Esophagus squamous epithelium (tissue), 5 donors: ENCODE measurements at regions not wholly inside any gene's neighbourhood (a gene's known extent, or its start where the extent isn't known, plus 50 kb on each side); places are given as distances from the start of the nearest gene placed in this dataset.

Experiments
- DNase-seq: peaks from one replicate; lab custom pipeline; 2025; lab: John Stamatoyannopoulos, UW
- H3K27ac ChIP-seq, 4 donors: fragments of 200-600 bp; sonication (generic); one replicate each; pipeline ENCODE4 v1.5.1; 2016 to 2019; ENCODE audit warnings: mild to moderate bottlenecking in 1 of 4
- H3K27me3 ChIP-seq, 4 donors: fragments of 200-600 bp; sonication (generic); 1 replicate in 3 of 4; 2 replicates in 1 of 4; pipeline versions ENCODE4 v1.5.1 to v1.6.0; 2017 to 2021; ENCODE audit warnings: antibody characterized with exemption in 1 of 4
- H3K36me3 ChIP-seq, 3 donors: fragments of 200-600 bp; sonication (generic); one replicate each; pipeline ENCODE4 v1.5.1; 2016 to 2019
- H3K4me1 ChIP-seq, 3 donors: fragments of 200-600 bp; sonication (generic); one replicate each; pipeline ENCODE4 v1.5.1; 2017 to 2019
- H3K4me3 ChIP-seq, 4 donors: fragments of 200-600 bp; sonication (generic); 1 replicate in 3 of 4; 2 replicates in 1 of 4; pipeline ENCODE4 v1.5.1; 2016 to 2019; ENCODE audit warnings: mild to moderate bottlenecking in 2 of 4, moderate library complexity in 1 of 4
- H3K9me3 ChIP-seq, 3 donors: fragments of 200-600 bp; sonication (generic); one replicate each; pipeline ENCODE4 v1.5.1; 2016 to 2019
- POLR2A ChIP-seq, 4 donors: fragments of 450-650 bp; IDR thresholded peaks; one replicate each; pipeline ENCODE4 v1.6.1; 2017; ENCODE audit warnings: antibody characterized with exemption in 4 of 4, mild to moderate bottlenecking in 4 of 4, moderate library complexity in 3 of 4
- WGBS, 2 donors: methylation state at CpG; one replicate each; pipeline ENCODE4 v1.1.5; 2018; 5-methylcytosine and 5-hydroxymethylcytosine counted together
- intact Hi-C: fragments of 100-400 bp; cut with DNase I; formaldehyde crosslinking; loops from one replicate; pipeline ENCODE4 v1.15.0; 2022
- TF ChIP-seq, protein P1 (sequence below), 6 experiments: fragments of 450-650 bp in 4 of 6; fragments of 200-600 bp in 2 of 6; sonication (generic) in 2 of 6; IDR thresholded peaks; one replicate each; pipeline ENCODE4 v1.5.1; 2016 to 2019; ENCODE audit warnings: antibody characterized with exemption in 6 of 6, mild to moderate bottlenecking in 4 of 6, moderate library complexity in 4 of 6
- donor health status: DM: yes; HTN: yes; CAD: no.

- WGBS, 2 donors: 30 to 45% methylated on average over 2 of the region's 2 CpGs
- Histone ChIP-seq H3K9me3 (peaks cover 0 to 12% (median 0%) of the 10 kb centered on the region in 3 donors), H3K4me1 (no peaks in the 10 kb centered on the region), H3K4me3 (no peak overlapping the region), H3K36me3 (no peaks in the 10 kb centered on the region), H3K27ac (no peak overlapping the region), H3K27me3 (no peaks in the 10 kb centered on the region)
- no peak for TF ChIP-seq POLR2A (IDR thresholded peaks at IDR 0.05)
- TF ChIP-seq, protein P1, sequence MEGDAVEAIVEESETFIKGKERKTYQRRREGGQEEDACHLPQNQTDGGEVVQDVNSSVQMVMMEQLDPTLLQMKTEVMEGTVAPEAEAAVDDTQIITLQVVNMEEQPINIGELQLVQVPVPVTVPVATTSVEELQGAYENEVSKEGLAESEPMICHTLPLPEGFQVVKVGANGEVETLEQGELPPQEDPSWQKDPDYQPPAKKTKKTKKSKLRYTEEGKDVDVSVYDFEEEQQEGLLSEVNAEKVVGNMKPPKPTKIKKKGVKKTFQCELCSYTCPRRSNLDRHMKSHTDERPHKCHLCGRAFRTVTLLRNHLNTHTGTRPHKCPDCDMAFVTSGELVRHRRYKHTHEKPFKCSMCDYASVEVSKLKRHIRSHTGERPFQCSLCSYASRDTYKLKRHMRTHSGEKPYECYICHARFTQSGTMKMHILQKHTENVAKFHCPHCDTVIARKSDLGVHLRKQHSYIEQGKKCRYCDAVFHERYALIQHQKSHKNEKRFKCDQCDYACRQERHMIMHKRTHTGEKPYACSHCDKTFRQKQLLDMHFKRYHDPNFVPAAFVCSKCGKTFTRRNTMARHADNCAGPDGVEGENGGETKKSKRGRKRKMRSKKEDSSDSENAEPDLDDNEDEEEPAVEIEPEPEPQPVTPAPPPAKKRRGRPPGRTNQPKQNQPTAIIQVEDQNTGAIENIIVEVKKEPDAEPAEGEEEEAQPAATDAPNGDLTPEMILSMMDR (IDR thresholded peaks at IDR 0.05): no peak
- DNase-seq: no peak
- intact Hi-C loops: no loop called here
These were observed 264.7 kb upstream of the ZRANB2 start for GRCh38 chr1:71345491-71345890.

- no peak overlapping the region for H3K27ac ChIP-seq
- no peak overlapping the region for H3K4me3 ChIP-seq
- no peaks in the 10 kb centered on the region for H3K27me3 ChIP-seq
- 49 to 53% methylated on average over 3 of the region's 3 CpGs for WGBS, 2 donors
- no peak for TF ChIP-seq POLR2A (IDR thresholded peaks at IDR 0.05)
- TF ChIP-seq, protein P1 (IDR thresholded peaks at IDR 0.05): no peak
- peaks cover 0 to 28% (median 0%) of the 10 kb centered on the region in 3 donors for H3K9me3 ChIP-seq
- H3K4me1 ChIP-seq: no peaks in the 10 kb centered on the region
- DNase-seq: no peak
- intact Hi-C loops: no loop called here
- no peaks in the 10 kb centered on the region for H3K36me3 ChIP-seq
These were observed 263.0 kb upstream of the ZRANB2 start for GRCh38 chr1:71343686-71344416.

GRCh38 chr1:71339238-71339637, 258.4 kb upstream of the ZRANB2 start:
- DNase-seq: no peak
- no peaks in the 10 kb centered on the region for H3K36me3 ChIP-seq
- H3K27me3 ChIP-seq: no peaks in the 10 kb centered on the region
- intact Hi-C loops: no loop called here
- no peak overlapping the region for H3K27ac ChIP-seq
- no peak overlapping the region for H3K4me3 ChIP-seq
- TF ChIP-seq POLR2A (IDR thresholded peaks at IDR 0.05): no peak
- TF ChIP-seq, protein P1 (IDR thresholded peaks at IDR 0.05): no peak
- no peaks in the 10 kb centered on the region for H3K4me1 ChIP-seq
- peaks cover 0 to 29% (median 0%) of the 10 kb centered on the region in 3 donors for H3K9me3 ChIP-seq

GRCh38 chr1:71330991-71331390, 250.2 kb upstream of the ZRANB2 start:
- peaks cover 0 to 4% (median 0%) of the 10 kb centered on the region in 3 donors for H3K9me3 ChIP-seq
- no peak for TF ChIP-seq POLR2A (IDR thresholded peaks at IDR 0.05)
- TF ChIP-seq, protein P1 (IDR thresholded peaks at IDR 0.05): no peak
- no peaks in the 10 kb centered on the region for H3K27me3 ChIP-seq
- intact Hi-C loops: no loop called here
- no peak overlapping the region for H3K4me3 ChIP-seq
- no peak for DNase-seq
- no peaks in the 10 kb centered on the region for H3K36me3 ChIP-seq
- H3K27ac ChIP-seq: no peak overlapping the region
- no peaks in the 10 kb centered on the region for H3K4me1 ChIP-seq

DNA sequence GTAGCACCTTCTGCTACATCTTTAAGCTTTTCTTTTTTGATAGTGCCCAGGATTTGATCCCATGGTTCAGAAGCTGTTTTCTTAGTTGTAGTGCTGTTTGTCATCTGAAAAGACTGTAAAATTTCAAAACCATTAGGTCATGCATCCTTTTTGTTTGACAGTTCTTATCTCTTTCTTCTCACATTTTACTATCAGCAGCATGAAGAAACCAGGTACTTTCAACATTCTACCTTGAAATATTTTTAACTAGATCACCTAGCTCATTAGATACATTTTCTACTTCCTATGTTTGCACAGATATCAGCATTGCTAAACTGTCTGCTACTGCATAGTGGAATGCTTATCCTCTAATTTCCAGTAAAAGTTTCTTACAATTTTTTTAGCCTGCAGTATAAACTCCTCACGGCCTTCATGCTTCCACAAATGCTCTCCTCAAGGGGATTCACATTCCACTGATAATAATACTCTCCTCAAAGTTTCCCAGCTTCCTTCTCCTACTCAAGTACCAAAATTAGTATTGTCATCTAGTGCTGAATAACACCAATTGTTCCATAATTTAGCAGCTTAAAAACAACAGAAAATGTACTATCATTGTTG, 243.9 kb upstream of the ZRANB2 start:
- Histone ChIP-seq H3K27me3 (no peaks in the 10 kb centered on the region), H3K9me3 (peaks cover 0 to 4% (median 0%) of the 10 kb centered on the region in 3 donors), H3K27ac (no peak overlapping the region), H3K4me3 (no peak overlapping the region), H3K4me1 (no peaks in the 10 kb centered on the region), H3K36me3 (no peaks in the 10 kb centered on the region)
- no peak for DNase-seq
- TF ChIP-seq POLR2A (IDR thresholded peaks at IDR 0.05): no peak
- TF ChIP-seq, protein P1 (IDR thresholded peaks at IDR 0.05): no peak
- WGBS, 2 donors: 13 to 14% methylated on average over 1 of the region's 1 CpG
- intact Hi-C loops: no loop called here
